PC-9 (cell line): ENCODE measurements at regions not wholly inside any gene's neighbourhood (a gene's known extent, or its start where the extent isn't known, plus 50 kb on each side); places are given as distances from the start of the nearest gene placed in this dataset.

Source experiments
- BruUV-seq: library from RNA; stranded (reverse); fragments of 400-500 nt; replicated peaks from 2 replicates; lab custom pipeline; 2021; lab: Mats Ljungman, UMichigan
- CTCF ChIA-PET: fragments of 300-600 bp; sonication (Branson Sonifier 250); formaldehyde crosslinking; loops from one replicate; lab custom pipeline; 2022; ENCODE audit warnings: antibody characterized with exemption; lab: Charles Lee
- POLR2A ChIA-PET: fragments of 300-600 bp; sonication (Branson Sonifier 250); formaldehyde crosslinking; loops from one replicate; lab custom pipeline; 2022; ENCODE audit warnings: antibody characterized with exemption; ENCODE audit not compliant: unreplicated experiment; lab: Charles Lee
- DNase-seq, 2 experiments: peaks; one replicate each; pipeline versions ENCODE4 v3.0.0 to v3.0.0-alpha.2; 2015 to 2022; ENCODE audit warnings: mixed read lengths in 1 of 2
- H2AFZ ChIP-seq: fragments of 200-600 bp; sonication (generic); 2 replicates; pipeline ENCODE4 v1.8.1; 2017; ENCODE audit warnings: antibody characterized with exemption
- H3F3A ChIP-seq: fragments of 200-600 bp; sonication (generic); 2 replicates; pipeline ENCODE4 v1.8.1; 2017; ENCODE audit warnings: antibody characterized with exemption, mild to moderate bottlenecking, low read depth; ENCODE audit not compliant: insufficient read depth
- H3K27ac ChIP-seq: fragments of 200-600 bp; sonication (generic); 2 replicates; pipeline ENCODE4 v1.6.1; 2016; ENCODE audit warnings: mixed run types
- H3K27me3 ChIP-seq: fragments of 200-600 bp; sonication (generic); 2 replicates; pipeline ENCODE4 v1.6.1; 2016; ENCODE audit warnings: low read depth, mixed run types; ENCODE audit not compliant: insufficient read depth
- H3K36me3 ChIP-seq: fragments of 200-600 bp; sonication (generic); 2 replicates; pipeline ENCODE4 v1.6.1; 2016; ENCODE audit warnings: low read depth, mixed run types
- H3K4me1 ChIP-seq: fragments of 200-600 bp; sonication (generic); replicated peaks from 2 replicates; pipeline ENCODE4 v1.6.1; 2016; ENCODE audit warnings: mixed run types; ENCODE audit not compliant: insufficient read depth
- H3K4me2 ChIP-seq: fragments of 200-600 bp; sonication (generic); 2 replicates; pipeline ENCODE4 v1.6.1; 2017; ENCODE audit warnings: mixed run types
- H3K4me3 ChIP-seq: fragments of 200-600 bp; sonication (generic); 2 replicates; pipeline ENCODE4 v1.6.1; 2016; ENCODE audit warnings: mixed run types
- H3K79me2 ChIP-seq: fragments of 200-600 bp; sonication (generic); 2 replicates; pipeline ENCODE4 v1.6.1; 2017; ENCODE audit warnings: low read depth, mixed run types
- H3K9me2 ChIP-seq: fragments of 200-600 bp; sonication (generic); 2 replicates; pipeline ENCODE4 v1.8.1; 2017; ENCODE audit warnings: mild to moderate bottlenecking; ENCODE audit not compliant: insufficient read depth
- H3K9me3 ChIP-seq: fragments of 200-600 bp; sonication (generic); 2 replicates; pipeline ENCODE4 v1.8.1; 2016; ENCODE audit warnings: low read depth; ENCODE audit not compliant: insufficient read depth
- H4K20me1 ChIP-seq: fragments of 200-600 bp; sonication (generic); 2 replicates; pipeline ENCODE4 v1.8.1; 2017; ENCODE audit not compliant: insufficient read depth
- EZH2 ChIP-seq: fragments of 200-600 bp; sonication (generic); IDR thresholded peaks from 2 replicates; pipeline ENCODE4 v1.8.0; 2017; ENCODE audit warnings: antibody characterized with exemption, low read depth
- intact Hi-C: fragments of 100-400 bp; cut with micrococcal nuclease; formaldehyde crosslinking; loops from one replicate; pipeline ENCODE4 v1.10.0; 2022; ENCODE audit not compliant: unreplicated experiment
- TF ChIP-seq, protein P1 (sequence below): fragments of 200-600 bp; sonication (generic); conservative IDR thresholded peaks from 2 replicates; pipeline ENCODE4 v1.6.1; 2017; ENCODE audit warnings: mixed run types, antibody characterized with exemption, mild to moderate bottlenecking, moderate library complexity

DNA sequence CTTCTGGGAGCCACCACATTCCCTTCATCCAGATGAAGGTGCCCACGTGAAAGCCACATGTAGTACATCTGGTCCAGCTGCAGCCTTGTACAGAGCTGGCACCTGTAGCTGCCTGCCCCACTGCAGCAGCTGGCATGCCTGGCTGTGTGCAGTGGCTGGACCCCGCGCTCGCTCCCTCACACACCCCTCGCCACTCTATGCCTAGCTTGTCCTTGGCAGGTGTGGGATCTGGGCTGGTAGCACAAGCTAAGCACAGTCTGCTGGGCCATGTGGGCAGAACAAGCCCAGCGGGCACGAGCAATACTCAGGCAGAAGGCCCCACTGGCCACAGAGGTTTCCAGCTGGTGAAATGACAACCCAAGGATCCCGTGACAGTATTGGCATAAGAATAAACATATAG lies 163.9 kb upstream of the PRNP start:
- BruUV-seq, result no TSS peak

DNA sequence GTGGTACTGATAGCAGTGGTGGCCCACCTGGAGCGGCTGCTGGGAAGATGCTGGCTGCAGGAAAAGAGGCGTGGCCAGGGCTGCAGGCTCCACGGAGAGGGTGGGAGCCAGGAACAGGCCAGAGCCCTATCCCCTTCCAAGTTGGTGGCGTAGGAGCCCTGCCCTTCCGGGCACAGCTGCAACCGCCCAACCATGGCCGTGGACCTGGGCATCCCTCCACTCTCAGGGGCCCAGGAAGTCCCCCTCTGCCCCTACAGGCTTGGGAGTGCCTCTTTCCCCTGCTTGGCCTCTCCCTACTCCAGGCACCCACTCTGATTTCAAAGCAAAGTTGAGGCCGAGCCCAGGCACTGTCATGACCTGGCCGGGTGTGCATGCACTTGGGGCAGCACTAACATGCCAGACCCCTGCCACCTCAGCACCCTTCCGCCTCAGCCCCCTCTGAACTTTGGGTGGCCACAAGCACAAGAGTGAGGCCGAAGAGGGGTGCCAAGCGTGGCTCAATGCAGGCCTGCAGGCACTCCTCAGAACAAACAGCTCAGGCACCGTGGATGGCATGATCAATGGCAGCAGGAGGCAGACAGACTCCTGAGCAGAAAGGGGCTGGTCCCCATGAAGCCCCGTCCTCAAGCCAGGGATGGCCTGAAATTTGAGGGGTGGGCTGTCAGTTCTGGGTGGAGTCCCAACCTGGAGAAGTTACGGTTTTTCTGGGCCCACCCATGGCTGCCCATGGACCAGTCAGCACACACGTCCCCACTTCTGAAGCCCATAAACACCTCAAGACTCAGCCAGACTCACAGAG lies 164.9 kb upstream of the PRNP start:
- DNase-seq, result no peak
- TF ChIP-seq, protein P1, sequence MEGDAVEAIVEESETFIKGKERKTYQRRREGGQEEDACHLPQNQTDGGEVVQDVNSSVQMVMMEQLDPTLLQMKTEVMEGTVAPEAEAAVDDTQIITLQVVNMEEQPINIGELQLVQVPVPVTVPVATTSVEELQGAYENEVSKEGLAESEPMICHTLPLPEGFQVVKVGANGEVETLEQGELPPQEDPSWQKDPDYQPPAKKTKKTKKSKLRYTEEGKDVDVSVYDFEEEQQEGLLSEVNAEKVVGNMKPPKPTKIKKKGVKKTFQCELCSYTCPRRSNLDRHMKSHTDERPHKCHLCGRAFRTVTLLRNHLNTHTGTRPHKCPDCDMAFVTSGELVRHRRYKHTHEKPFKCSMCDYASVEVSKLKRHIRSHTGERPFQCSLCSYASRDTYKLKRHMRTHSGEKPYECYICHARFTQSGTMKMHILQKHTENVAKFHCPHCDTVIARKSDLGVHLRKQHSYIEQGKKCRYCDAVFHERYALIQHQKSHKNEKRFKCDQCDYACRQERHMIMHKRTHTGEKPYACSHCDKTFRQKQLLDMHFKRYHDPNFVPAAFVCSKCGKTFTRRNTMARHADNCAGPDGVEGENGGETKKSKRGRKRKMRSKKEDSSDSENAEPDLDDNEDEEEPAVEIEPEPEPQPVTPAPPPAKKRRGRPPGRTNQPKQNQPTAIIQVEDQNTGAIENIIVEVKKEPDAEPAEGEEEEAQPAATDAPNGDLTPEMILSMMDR, result no peak
- TF ChIP-seq EZH2, result no peak
- CTCF ChIA-PET, result no interaction called here
- Histone ChIP-seq H3K9me3 (no peaks in the 10 kb centered on the region; the same call in 1 of the 2 replicates), H3K4me2 (no peak overlapping the region), H3K9me2 (no peaks in the 10 kb centered on the region), H3K27ac (no peak overlapping the region), H3K27me3 (no peaks in the 10 kb centered on the region), H3K4me1 (no peaks in the 10 kb centered on the region), H3K79me2 (no peaks in the 10 kb centered on the region), H3F3A (no peaks in the 10 kb centered on the region), H2AFZ (no peak overlapping the region), H3K36me3 (no peaks in the 10 kb centered on the region), H3K4me3 (no peak overlapping the region), H4K20me1 (no peaks in the 10 kb centered on the region)
- no TSS peak for BruUV-seq
- POLR2A ChIA-PET, result no interaction called here
- intact Hi-C loops, result no loop called here

More for the DNA sequence above, 163.9 kb upstream of the PRNP start:
- no peak overlapping the region for H3K27ac ChIP-seq
- H3K4me1 ChIP-seq, result no peaks in the 10 kb centered on the region
- no peaks in the 10 kb centered on the region; the same call in 1 of the 2 replicates for H3K9me3 ChIP-seq
- intact Hi-C loops, result no loop called here
- no peaks in the 10 kb centered on the region for H3K79me2 ChIP-seq
- no peak overlapping the region for H2AFZ ChIP-seq
- H3K4me2 ChIP-seq, result no peak overlapping the region
- H3K27me3 ChIP-seq, result no peaks in the 10 kb centered on the region
- DNase-seq, result no peak
- no peaks in the 10 kb centered on the region for H3F3A ChIP-seq
- ChIA-PET CTCF (no interaction called here), POLR2A (no interaction called here)
- no peak overlapping the region for H3K4me3 ChIP-seq
- H3K9me2 ChIP-seq, result no peaks in the 10 kb centered on the region
- H4K20me1 ChIP-seq, result no peaks in the 10 kb centered on the region
- TF ChIP-seq, protein P1, result no peak
- H3K36me3 ChIP-seq, result no peaks in the 10 kb centered on the region

DNA sequence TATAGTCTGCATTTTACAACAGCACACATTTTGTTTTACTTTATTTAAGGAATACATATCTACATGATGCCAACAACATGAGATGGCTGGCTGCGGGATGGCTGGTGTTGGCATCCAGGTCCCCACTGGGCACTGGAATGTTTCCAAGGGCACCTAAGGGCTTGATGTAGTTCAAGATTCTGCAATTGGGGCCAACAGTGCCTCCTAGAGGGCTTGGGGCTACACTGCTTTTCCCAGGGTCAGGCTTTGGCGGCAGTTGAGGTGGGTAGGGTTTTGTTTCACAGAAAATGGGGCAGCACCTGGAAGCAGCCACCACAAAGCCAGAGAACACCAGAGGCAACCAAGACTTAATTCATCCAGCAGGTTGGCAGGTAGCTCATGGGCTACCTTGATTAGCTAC lies 166.7 kb upstream of the PRNP start:
- H3F3A ChIP-seq, result no peaks in the 10 kb centered on the region
- H4K20me1 ChIP-seq, result no peaks in the 10 kb centered on the region
- intact Hi-C loops, result no loop called here
- no peak overlapping the region for H2AFZ ChIP-seq
- H3K27ac ChIP-seq, result no peak overlapping the region
- TF ChIP-seq EZH2, result no peak
- TF ChIP-seq, protein P1, result peak; percentile 47
- ChIA-PET POLR2A (no interaction called here), CTCF (no interaction called here)
- H3K4me2 ChIP-seq, result no peak overlapping the region
- no peaks in the 10 kb centered on the region for H3K36me3 ChIP-seq
- H3K4me3 ChIP-seq, result no peak overlapping the region
- H3K79me2 ChIP-seq, result no peaks in the 10 kb centered on the region
- peak in 1 of 2 experiments; percentile 7 for DNase-seq
- no TSS peak for BruUV-seq
- no peaks in the 10 kb centered on the region for H3K9me3 ChIP-seq
- peaks cover 4% of the 10 kb centered on the region; the same call in 1 of the 2 replicates for H3K4me1 ChIP-seq
- H3K27me3 ChIP-seq, result no peaks in the 10 kb centered on the region
- no peaks in the 10 kb centered on the region for H3K9me2 ChIP-seq
